OCI-LY7 (cell line): ENCODE measurements at regions not wholly inside any gene's neighbourhood (a gene's known extent, or its start where the extent isn't known, plus 50 kb on each side); places are given as distances from the start of the nearest gene placed in this dataset.

Experiments used
- EZH2phosphoT487 ChIP-seq: fragments of 200-600 bp; sonication (generic); IDR thresholded peaks from 2 replicates; pipeline ENCODE4 v1.6.1; 2018; ENCODE audit warnings: low read depth, borderline replicate concordance, mild to moderate bottlenecking, mixed run types, antibody characterized with exemption, low read length, moderate library complexity, mixed read lengths
- TF ChIP-seq, protein P1 (sequence below): fragments of 200-600 bp; sonication (generic); conservative IDR thresholded peaks from 2 replicates; pipeline ENCODE4 v1.5.1; 2014; ENCODE audit warnings: mild to moderate bottlenecking, antibody characterized with exemption, low read length, moderate library complexity, mixed read lengths

DNA sequence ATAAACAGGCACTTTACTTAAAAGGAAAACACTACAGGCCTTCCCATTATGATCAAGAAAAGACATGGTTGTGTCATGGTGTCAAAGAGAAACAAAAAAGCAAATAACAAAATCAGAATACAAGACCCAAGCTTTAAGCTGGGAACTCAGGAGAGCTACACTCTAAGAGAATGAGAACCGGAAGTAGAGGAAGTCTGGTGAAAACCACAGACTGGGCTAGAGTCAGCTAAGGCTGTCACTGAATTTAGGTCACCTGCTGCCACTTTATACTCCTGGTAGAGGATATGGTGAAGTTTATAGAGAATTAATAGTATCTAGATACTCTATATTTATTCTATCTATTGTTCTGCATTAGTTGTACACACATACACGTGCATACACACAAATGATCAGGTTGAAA is 971.7 kb downstream of the FLRT2 start:
- TF ChIP-seq, protein P1, sequence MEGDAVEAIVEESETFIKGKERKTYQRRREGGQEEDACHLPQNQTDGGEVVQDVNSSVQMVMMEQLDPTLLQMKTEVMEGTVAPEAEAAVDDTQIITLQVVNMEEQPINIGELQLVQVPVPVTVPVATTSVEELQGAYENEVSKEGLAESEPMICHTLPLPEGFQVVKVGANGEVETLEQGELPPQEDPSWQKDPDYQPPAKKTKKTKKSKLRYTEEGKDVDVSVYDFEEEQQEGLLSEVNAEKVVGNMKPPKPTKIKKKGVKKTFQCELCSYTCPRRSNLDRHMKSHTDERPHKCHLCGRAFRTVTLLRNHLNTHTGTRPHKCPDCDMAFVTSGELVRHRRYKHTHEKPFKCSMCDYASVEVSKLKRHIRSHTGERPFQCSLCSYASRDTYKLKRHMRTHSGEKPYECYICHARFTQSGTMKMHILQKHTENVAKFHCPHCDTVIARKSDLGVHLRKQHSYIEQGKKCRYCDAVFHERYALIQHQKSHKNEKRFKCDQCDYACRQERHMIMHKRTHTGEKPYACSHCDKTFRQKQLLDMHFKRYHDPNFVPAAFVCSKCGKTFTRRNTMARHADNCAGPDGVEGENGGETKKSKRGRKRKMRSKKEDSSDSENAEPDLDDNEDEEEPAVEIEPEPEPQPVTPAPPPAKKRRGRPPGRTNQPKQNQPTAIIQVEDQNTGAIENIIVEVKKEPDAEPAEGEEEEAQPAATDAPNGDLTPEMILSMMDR: no peak
- TF ChIP-seq EZH2phosphoT487: no peak
